ENCODE measurements at regions not wholly inside any gene's neighbourhood (a gene's known extent, or its start where the extent isn't known, plus 50 kb on each side); places are given as distances from the start of the nearest gene placed in this dataset.

DNA sequence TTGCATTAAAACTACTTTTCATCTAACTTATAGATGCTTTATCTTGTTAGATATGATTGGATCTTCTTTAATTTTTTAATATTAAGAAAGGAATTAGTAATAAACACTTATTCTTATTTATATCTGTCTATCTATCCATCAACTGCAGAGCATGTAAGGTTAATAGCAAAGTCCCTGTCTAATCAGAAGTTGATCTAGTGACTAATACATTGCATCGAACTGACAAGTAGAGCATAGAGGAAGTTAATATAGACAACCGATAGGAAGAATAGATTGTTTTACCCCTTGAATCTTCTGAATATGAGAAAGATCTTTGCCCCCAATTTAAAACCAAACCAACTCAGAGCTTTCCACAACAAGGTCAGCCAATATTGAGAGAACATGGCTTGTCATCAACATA is 862.0 kb upstream of the CDH6 start:
- no peak for TF ChIP-seq CTCF (IDR thresholded peaks at IDR 0.05; ENCODE audit: borderline replicate concordance, extremely low read depth, low read length, poor library complexity, severe bottlenecking)
- no peak for TF ChIP-seq EZH2 (IDR thresholded peaks at IDR 0.05; ENCODE audit: borderline replicate concordance, low read depth, low read length, severe bottlenecking)

Measured in DND-41 (cell line).